OCI-LY7 (cell line): ENCODE measurements at regions not wholly inside any gene's neighbourhood (a gene's known extent, or its start where the extent isn't known, plus 50 kb on each side); places are given as distances from the start of the nearest gene placed in this dataset.

ENCODE experiments used
- BruUV-seq: library from RNA; stranded (reverse); fragments of 400-500 nt; replicated peaks from 2 replicates; lab custom pipeline; 2021; lab: Mats Ljungman, UMichigan
- CTCF ChIA-PET: fragments of 300-600 bp; sonication (Branson Sonifier 250); formaldehyde crosslinking; loops from one replicate; lab custom pipeline; 2022; ENCODE audit warnings: antibody characterized with exemption; ENCODE audit not compliant: unreplicated experiment; lab: Charles Lee
- POLR2A ChIA-PET: fragments of 300-600 bp; sonication (Branson Sonifier 250); formaldehyde crosslinking; loops from one replicate; lab custom pipeline; 2022; ENCODE audit warnings: antibody characterized with exemption; lab: Charles Lee
- DNase-seq: peaks from one replicate; pipeline ENCODE4 v3.0.0-alpha.2; 2015; ENCODE audit warnings: low spot score
- H2AFZ ChIP-seq: fragments of 200-600 bp; sonication (generic), shearing (Covaris generic); 2 replicates; pipeline ENCODE4 v1.6.1; 2014; ENCODE audit warnings: mild to moderate bottlenecking, antibody characterized with exemption, low read length, moderate library complexity
- H3K27ac ChIP-seq: fragments of 200-600 bp; sonication (generic); 2 replicates; pipeline ENCODE4 v1.5.1; 2014; ENCODE audit warnings: mixed run types, low read depth, mild to moderate bottlenecking, moderate library complexity, low read length, inconsistent platforms; ENCODE audit not compliant: poor library complexity, severe bottlenecking
- H3K36me3 ChIP-seq: fragments of 200-600 bp; sonication (generic); 2 replicates; pipeline ENCODE4 v1.6.1; 2014; ENCODE audit warnings: mild to moderate bottlenecking, antibody characterized with exemption, low read length, moderate library complexity, mixed read lengths; ENCODE audit not compliant: insufficient read depth
- H3K4me1 ChIP-seq: fragments of 200-600 bp; sonication (generic); 2 replicates; pipeline ENCODE4 v1.5.1; 2014; ENCODE audit warnings: mild to moderate bottlenecking, low read length; ENCODE audit not compliant: insufficient read depth, poor library complexity, severe bottlenecking
- H3K4me2 ChIP-seq: fragments of 200-600 bp; sonication (generic); 2 replicates; pipeline ENCODE4 v1.6.1; 2014; ENCODE audit warnings: mild to moderate bottlenecking, low read length
- H3K4me3 ChIP-seq: fragments of 200-600 bp; sonication (generic); 2 replicates; pipeline ENCODE4 v1.5.1; 2014; ENCODE audit warnings: mild to moderate bottlenecking, low read depth, low read length; ENCODE audit not compliant: poor library complexity, severe bottlenecking
- H3K79me2 ChIP-seq: fragments of 200-600 bp; sonication (generic); 2 replicates; pipeline ENCODE4 v1.6.1; 2016; ENCODE audit warnings: low read depth, mild to moderate bottlenecking, low read length, moderate library complexity, mixed read lengths; ENCODE audit not compliant: insufficient read depth
- H3K9me2 ChIP-seq: fragments of 200-600 bp; sonication (generic); 2 replicates; pipeline ENCODE4 v1.6.1; 2016; ENCODE audit warnings: mild to moderate bottlenecking, low read length, mixed read lengths; ENCODE audit not compliant: insufficient read depth
- H3K9me3 ChIP-seq: fragments of 200-600 bp; sonication (generic); 2 replicates; pipeline ENCODE4 v1.6.1; 2014; ENCODE audit warnings: mild to moderate bottlenecking, mixed run types, low read length, mixed read lengths
- H4K20me1 ChIP-seq: fragments of 200-600 bp; sonication (generic); 2 replicates; pipeline ENCODE4 v1.6.1; 2014; ENCODE audit warnings: mild to moderate bottlenecking, antibody characterized with exemption, low read length, moderate library complexity, mixed read lengths; ENCODE audit not compliant: insufficient read depth
- EZH2phosphoT487 ChIP-seq: fragments of 200-600 bp; sonication (generic); IDR thresholded peaks from 2 replicates; pipeline ENCODE4 v1.6.1; 2018; ENCODE audit warnings: low read depth, borderline replicate concordance, mild to moderate bottlenecking, mixed run types, antibody characterized with exemption, low read length, moderate library complexity, mixed read lengths
- intact Hi-C: fragments of 100-400 bp; cut with micrococcal nuclease; formaldehyde crosslinking; loops from one replicate; pipeline ENCODE4 v1.10.0; 2022; ENCODE audit not compliant: unreplicated experiment
- TF ChIP-seq, protein P1 (sequence below): fragments of 200-600 bp; sonication (generic); conservative IDR thresholded peaks from 2 replicates; pipeline ENCODE4 v1.5.1; 2014; ENCODE audit warnings: mild to moderate bottlenecking, antibody characterized with exemption, low read length, moderate library complexity, mixed read lengths

DNA sequence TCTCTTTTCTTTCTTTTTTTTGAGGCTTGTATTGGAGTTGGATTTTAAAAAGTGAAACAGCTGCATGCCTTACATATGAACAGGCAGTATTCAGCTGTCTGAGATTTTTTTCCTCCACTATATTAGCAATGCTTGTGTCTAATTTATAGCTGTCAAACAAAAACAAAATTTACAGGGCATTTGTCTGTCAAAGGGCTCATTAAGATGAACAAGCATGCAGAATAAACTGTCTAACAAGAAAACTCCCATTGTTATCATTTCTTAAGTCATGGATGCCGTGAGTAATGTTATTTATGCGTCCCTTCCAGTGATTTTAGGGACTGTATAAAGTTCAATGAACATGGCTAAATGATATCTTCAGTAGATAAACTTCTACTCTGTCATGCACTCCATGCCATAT is 674.7 kb downstream of the PLCL1 start:
- no peaks in the 10 kb centered on the region for H3K4me1 ChIP-seq
- DNase-seq, result no peak
- H3K4me3 ChIP-seq, result no peak overlapping the region
- intact Hi-C loops, result no loop called here
- H3K4me2 ChIP-seq, result no peak overlapping the region
- H3K9me2 ChIP-seq, result no peaks in the 10 kb centered on the region
- BruUV-seq, result no TSS peak
- no peak overlapping the region for H3K27ac ChIP-seq
- H3K9me3 ChIP-seq, result peaks cover 4% of the 10 kb centered on the region; the same call in 1 of the 2 replicates
- no peaks in the 10 kb centered on the region for H4K20me1 ChIP-seq
- TF ChIP-seq, protein P1, sequence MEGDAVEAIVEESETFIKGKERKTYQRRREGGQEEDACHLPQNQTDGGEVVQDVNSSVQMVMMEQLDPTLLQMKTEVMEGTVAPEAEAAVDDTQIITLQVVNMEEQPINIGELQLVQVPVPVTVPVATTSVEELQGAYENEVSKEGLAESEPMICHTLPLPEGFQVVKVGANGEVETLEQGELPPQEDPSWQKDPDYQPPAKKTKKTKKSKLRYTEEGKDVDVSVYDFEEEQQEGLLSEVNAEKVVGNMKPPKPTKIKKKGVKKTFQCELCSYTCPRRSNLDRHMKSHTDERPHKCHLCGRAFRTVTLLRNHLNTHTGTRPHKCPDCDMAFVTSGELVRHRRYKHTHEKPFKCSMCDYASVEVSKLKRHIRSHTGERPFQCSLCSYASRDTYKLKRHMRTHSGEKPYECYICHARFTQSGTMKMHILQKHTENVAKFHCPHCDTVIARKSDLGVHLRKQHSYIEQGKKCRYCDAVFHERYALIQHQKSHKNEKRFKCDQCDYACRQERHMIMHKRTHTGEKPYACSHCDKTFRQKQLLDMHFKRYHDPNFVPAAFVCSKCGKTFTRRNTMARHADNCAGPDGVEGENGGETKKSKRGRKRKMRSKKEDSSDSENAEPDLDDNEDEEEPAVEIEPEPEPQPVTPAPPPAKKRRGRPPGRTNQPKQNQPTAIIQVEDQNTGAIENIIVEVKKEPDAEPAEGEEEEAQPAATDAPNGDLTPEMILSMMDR, result no peak
- TF ChIP-seq EZH2phosphoT487, result no peak
- H2AFZ ChIP-seq, result no peak overlapping the region; the same call in 1 of the 2 replicates
- CTCF ChIA-PET, result no interaction called here
- H3K36me3 ChIP-seq, result no peaks in the 10 kb centered on the region; the same call in 1 of the 2 replicates
- H3K79me2 ChIP-seq, result no peaks in the 10 kb centered on the region
- POLR2A ChIA-PET, result interaction anchor here (0.6 to 1.0 kb wide), 3 partner anchors 18 to 1929 kb away, joined by 3 to 4 read pairs (median 3); no protein-coding TSS in a partner anchor

DNA sequence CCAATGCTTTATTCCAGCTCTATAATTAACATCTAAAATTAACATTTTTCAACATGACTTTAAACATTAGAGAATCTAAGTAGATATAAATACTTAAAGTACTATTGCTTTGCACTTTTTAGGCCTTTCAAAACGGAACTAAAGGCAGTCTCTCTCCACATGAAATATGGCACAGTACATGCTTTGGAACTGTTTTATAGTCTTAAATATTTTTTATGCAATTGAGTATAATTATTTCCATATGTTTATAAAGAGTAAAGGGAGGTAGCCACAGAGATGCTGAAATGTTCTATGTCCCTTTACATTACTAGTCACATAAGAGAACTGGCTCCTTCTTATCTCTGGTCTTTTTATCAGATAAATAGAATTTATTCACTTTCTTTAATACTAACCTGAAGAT is 674.0 kb downstream of the PLCL1 start:
- Histone ChIP-seq H3K36me3 (no peaks in the 10 kb centered on the region; the same call in 1 of the 2 replicates), H2AFZ (no peak overlapping the region), H4K20me1 (no peaks in the 10 kb centered on the region), H3K4me3 (no peak overlapping the region), H3K4me1 (no peaks in the 10 kb centered on the region), H3K9me3 (peaks cover 4% of the 10 kb centered on the region; the same call in 1 of the 2 replicates), H3K27ac (no peak overlapping the region), H3K79me2 (no peaks in the 10 kb centered on the region), H3K9me2 (no peaks in the 10 kb centered on the region), H3K4me2 (no peak overlapping the region)
- BruUV-seq, result no TSS peak
- TF ChIP-seq, protein P1, result no peak
- no peak for DNase-seq
- intact Hi-C loops, result no loop called here
- CTCF ChIA-PET, result no interaction called here
- POLR2A ChIA-PET, result interaction anchor here (0.7 to 1.0 kb wide), 2 partner anchors 17 to 19 kb away, joined by 3 read pairs; no protein-coding TSS in a partner anchor

- Histone ChIP-seq H3K36me3 (no peaks in the 10 kb centered on the region; the same call in 1 of the 2 replicates), H3K9me2 (no peaks in the 10 kb centered on the region), H3K27ac (no peak overlapping the region), H3K4me2 (no peak overlapping the region), H3K79me2 (no peaks in the 10 kb centered on the region), H3K4me3 (no peak overlapping the region), H2AFZ (peak overlapping the region; percentile 33; the same call in 1 of the 2 replicates), H3K4me1 (no peaks in the 10 kb centered on the region), H3K9me3 (peaks cover 4% of the 10 kb centered on the region; the same call in 1 of the 2 replicates), H4K20me1 (no peaks in the 10 kb centered on the region)
- ChIA-PET POLR2A (no interaction called here), CTCF (no interaction called here)
- TF ChIP-seq EZH2phosphoT487, result no peak
- TF ChIP-seq, protein P1, result no peak
- DNase-seq, result no peak
- BruUV-seq, result no TSS peak
- intact Hi-C loops, result no loop called here
These were observed 671.6 kb downstream of the PLCL1 start for GRCh38 chr2:198476007-198476406.
